Esophagus squamous epithelium (tissue), 5 donors: ENCODE measurements at regions not wholly inside any gene's neighbourhood (a gene's known extent, or its start where the extent isn't known, plus 50 kb on each side); places are given as distances from the start of the nearest gene placed in this dataset.

Experiments used
- DNase-seq: peaks from one replicate; lab custom pipeline; 2025; lab: John Stamatoyannopoulos, UW
- H3K27ac ChIP-seq, 4 donors: fragments of 200-600 bp; sonication (generic); one replicate each; pipeline ENCODE4 v1.5.1; 2016 to 2019; ENCODE audit warnings: mild to moderate bottlenecking in 1 of 4
- H3K27me3 ChIP-seq, 4 donors: fragments of 200-600 bp; sonication (generic); 1 replicate in 3 of 4; 2 replicates in 1 of 4; pipeline versions ENCODE4 v1.5.1 to v1.6.0; 2017 to 2021; ENCODE audit warnings: antibody characterized with exemption in 1 of 4
- H3K36me3 ChIP-seq, 3 donors: fragments of 200-600 bp; sonication (generic); one replicate each; pipeline ENCODE4 v1.5.1; 2016 to 2019
- H3K4me1 ChIP-seq, 3 donors: fragments of 200-600 bp; sonication (generic); one replicate each; pipeline ENCODE4 v1.5.1; 2017 to 2019
- H3K4me3 ChIP-seq, 4 donors: fragments of 200-600 bp; sonication (generic); 1 replicate in 3 of 4; 2 replicates in 1 of 4; pipeline ENCODE4 v1.5.1; 2016 to 2019; ENCODE audit warnings: mild to moderate bottlenecking in 2 of 4, moderate library complexity in 1 of 4
- H3K9me3 ChIP-seq, 3 donors: fragments of 200-600 bp; sonication (generic); one replicate each; pipeline ENCODE4 v1.5.1; 2016 to 2019
- POLR2A ChIP-seq, 4 donors: fragments of 450-650 bp; IDR thresholded peaks; one replicate each; pipeline ENCODE4 v1.6.1; 2017; ENCODE audit warnings: antibody characterized with exemption in 4 of 4, mild to moderate bottlenecking in 4 of 4, moderate library complexity in 3 of 4
- WGBS, 2 donors: methylation state at CpG; one replicate each; pipeline ENCODE4 v1.1.5; 2018; 5-methylcytosine and 5-hydroxymethylcytosine counted together
- intact Hi-C: fragments of 100-400 bp; cut with DNase I; formaldehyde crosslinking; loops from one replicate; pipeline ENCODE4 v1.15.0; 2022
- TF ChIP-seq, protein P1 (sequence below), 6 experiments: fragments of 450-650 bp in 4 of 6; fragments of 200-600 bp in 2 of 6; sonication (generic) in 2 of 6; IDR thresholded peaks; one replicate each; pipeline ENCODE4 v1.5.1; 2016 to 2019; ENCODE audit warnings: antibody characterized with exemption in 6 of 6, mild to moderate bottlenecking in 4 of 6, moderate library complexity in 4 of 6
- donor health status: DM: yes; HTN: yes; CAD: no.

DNA sequence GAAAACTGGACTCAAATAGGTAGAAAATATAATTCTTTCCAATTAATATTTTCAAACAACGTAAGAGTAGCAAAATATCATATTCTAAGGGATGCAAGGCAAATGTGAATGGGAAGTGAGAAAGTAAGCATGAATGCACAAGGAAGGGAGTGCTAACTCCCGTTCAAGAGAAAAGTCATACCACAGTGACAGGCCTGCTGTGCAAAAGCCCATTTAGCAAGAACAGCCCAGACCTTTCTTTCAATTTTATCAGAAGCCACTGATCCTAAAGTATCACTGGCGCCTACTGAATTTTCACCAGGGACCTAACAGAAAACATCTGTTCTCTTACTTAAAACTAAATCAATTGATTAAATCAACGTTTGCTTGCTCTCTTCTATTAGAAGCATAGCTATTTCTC lies 157.9 kb upstream of the DKK2 start:
- WGBS, 2 donors = 57 to 59% methylated on average over 4 of the region's 4 CpGs
- no peaks in the 10 kb centered on the region for H3K9me3 ChIP-seq
- H3K27me3 ChIP-seq = no peaks in the 10 kb centered on the region
- intact Hi-C loops = no loop called here
- H3K4me3 ChIP-seq = no peak overlapping the region
- no peaks in the 10 kb centered on the region for H3K36me3 ChIP-seq
- no peaks in the 10 kb centered on the region for H3K4me1 ChIP-seq
- no peak overlapping the region for H3K27ac ChIP-seq
- TF ChIP-seq, protein P1, sequence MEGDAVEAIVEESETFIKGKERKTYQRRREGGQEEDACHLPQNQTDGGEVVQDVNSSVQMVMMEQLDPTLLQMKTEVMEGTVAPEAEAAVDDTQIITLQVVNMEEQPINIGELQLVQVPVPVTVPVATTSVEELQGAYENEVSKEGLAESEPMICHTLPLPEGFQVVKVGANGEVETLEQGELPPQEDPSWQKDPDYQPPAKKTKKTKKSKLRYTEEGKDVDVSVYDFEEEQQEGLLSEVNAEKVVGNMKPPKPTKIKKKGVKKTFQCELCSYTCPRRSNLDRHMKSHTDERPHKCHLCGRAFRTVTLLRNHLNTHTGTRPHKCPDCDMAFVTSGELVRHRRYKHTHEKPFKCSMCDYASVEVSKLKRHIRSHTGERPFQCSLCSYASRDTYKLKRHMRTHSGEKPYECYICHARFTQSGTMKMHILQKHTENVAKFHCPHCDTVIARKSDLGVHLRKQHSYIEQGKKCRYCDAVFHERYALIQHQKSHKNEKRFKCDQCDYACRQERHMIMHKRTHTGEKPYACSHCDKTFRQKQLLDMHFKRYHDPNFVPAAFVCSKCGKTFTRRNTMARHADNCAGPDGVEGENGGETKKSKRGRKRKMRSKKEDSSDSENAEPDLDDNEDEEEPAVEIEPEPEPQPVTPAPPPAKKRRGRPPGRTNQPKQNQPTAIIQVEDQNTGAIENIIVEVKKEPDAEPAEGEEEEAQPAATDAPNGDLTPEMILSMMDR (IDR thresholded peaks at IDR 0.05) = no peak
- TF ChIP-seq POLR2A (IDR thresholded peaks at IDR 0.05) = no peak
- DNase-seq = no peak

DNA sequence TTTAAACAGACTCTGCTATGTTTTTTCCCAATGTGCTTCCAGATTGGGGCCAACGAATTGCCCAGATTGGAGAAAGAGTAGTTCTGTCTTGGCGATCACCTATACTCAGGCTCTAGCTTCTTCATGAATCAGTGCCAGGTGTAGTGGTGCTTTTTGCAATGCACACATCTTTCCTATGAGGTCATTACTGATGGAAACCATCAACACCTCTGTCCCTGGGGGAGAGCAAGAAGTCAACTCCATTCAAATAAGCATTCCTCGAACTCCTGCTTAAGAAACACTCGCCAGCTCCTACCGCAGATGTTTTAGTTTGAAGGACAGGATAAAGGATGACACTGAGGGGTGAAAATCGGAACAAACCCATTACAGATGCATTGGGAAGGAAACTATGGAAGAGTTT lies 156.5 kb upstream of the DKK2 start:
- Histone ChIP-seq H3K27ac (no peak overlapping the region), H3K4me3 (no peak overlapping the region), H3K9me3 (no peaks in the 10 kb centered on the region), H3K27me3 (no peaks in the 10 kb centered on the region), H3K36me3 (no peaks in the 10 kb centered on the region), H3K4me1 (no peaks in the 10 kb centered on the region)
- TF ChIP-seq, protein P1 (IDR thresholded peaks at IDR 0.05) = no peak
- no peak for TF ChIP-seq POLR2A (IDR thresholded peaks at IDR 0.05)
- intact Hi-C loops = no loop called here
- no peak for DNase-seq
- WGBS, 2 donors = 72 to 82% methylated on average over 6 of the region's 6 CpGs

GRCh38 chr4:107187091-107187490 lies 151.0 kb upstream of the DKK2 start:
- intact Hi-C loops = no loop called here
- WGBS, 2 donors = 71 to 73% methylated on average over 2 of the region's 2 CpGs
- H3K36me3 ChIP-seq = no peaks in the 10 kb centered on the region
- no peak overlapping the region for H3K4me3 ChIP-seq
- H3K27me3 ChIP-seq = no peaks in the 10 kb centered on the region
- H3K4me1 ChIP-seq = no peaks in the 10 kb centered on the region
- H3K9me3 ChIP-seq = no peaks in the 10 kb centered on the region
- no peak overlapping the region for H3K27ac ChIP-seq
- TF ChIP-seq, protein P1 (IDR thresholded peaks at IDR 0.05) = no peak
- TF ChIP-seq POLR2A (IDR thresholded peaks at IDR 0.05) = no peak
- DNase-seq = no peak

GRCh38 chr4:107183155-107183774 lies 147.2 kb upstream of the DKK2 start:
- no peak overlapping the region for H3K4me3 ChIP-seq
- no peak overlapping the region for H3K27ac ChIP-seq
- H3K36me3 ChIP-seq = no peaks in the 10 kb centered on the region
- no peaks in the 10 kb centered on the region for H3K9me3 ChIP-seq
- 2 to 10% methylated on average over 3 of the region's 3 CpGs for WGBS, 2 donors
- H3K4me1 ChIP-seq = no peaks in the 10 kb centered on the region
- TF ChIP-seq POLR2A (IDR thresholded peaks at IDR 0.05) = no peak
- TF ChIP-seq, protein P1 (IDR thresholded peaks at IDR 0.05) = peak in 5 of 6 experiments; percentile 43 to 70 (median 56)
- intact Hi-C loops = no loop called here
- no peaks in the 10 kb centered on the region for H3K27me3 ChIP-seq
- no peak for DNase-seq

- H3K4me1 ChIP-seq = no peaks in the 10 kb centered on the region
- TF ChIP-seq, protein P1 (IDR thresholded peaks at IDR 0.05) = no peak
- no peaks in the 10 kb centered on the region for H3K27me3 ChIP-seq
- intact Hi-C loops = no loop called here
- no peak overlapping the region for H3K27ac ChIP-seq
- H3K36me3 ChIP-seq = no peaks in the 10 kb centered on the region
- H3K9me3 ChIP-seq = no peaks in the 10 kb centered on the region
- DNase-seq = no peak
- no peak overlapping the region for H3K4me3 ChIP-seq
- 93 to 94% methylated on average over 3 of the region's 3 CpGs for WGBS, 2 donors
Observed at GRCh38 chr4:107182347-107182746, 146.2 kb upstream of the DKK2 start.
